Midbrain (tissue), 1 donor: ENCODE measurements at regions not wholly inside any gene's neighbourhood (a gene's known extent, or its start where the extent isn't known, plus 50 kb on each side); places are given as distances from the start of the nearest gene placed in this dataset.

Experiments
- DNase-seq: peaks from one replicate; lab custom pipeline; 2025; lab: John Stamatoyannopoulos, UW

DNA sequence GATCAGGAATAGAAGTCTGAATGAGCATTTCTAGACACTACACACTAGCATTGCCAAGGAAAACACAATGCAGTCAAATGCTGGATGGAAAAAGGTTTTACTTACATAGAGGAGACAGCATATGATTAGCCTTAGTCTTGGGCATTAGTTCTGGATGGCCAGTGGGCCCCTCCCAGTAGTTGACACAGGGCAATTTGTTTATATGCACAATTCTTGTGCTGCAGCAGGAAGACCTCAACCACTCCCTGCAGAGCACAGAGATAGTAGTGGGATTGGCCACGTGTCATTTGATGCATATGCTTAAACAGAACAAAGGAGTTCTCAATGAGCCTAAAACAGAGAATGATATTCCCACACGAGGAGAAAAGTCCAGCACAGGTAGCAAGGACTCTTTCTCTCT, 1496.2 kb upstream of the CDH6 start:
- no peak for DNase-seq

DNA sequence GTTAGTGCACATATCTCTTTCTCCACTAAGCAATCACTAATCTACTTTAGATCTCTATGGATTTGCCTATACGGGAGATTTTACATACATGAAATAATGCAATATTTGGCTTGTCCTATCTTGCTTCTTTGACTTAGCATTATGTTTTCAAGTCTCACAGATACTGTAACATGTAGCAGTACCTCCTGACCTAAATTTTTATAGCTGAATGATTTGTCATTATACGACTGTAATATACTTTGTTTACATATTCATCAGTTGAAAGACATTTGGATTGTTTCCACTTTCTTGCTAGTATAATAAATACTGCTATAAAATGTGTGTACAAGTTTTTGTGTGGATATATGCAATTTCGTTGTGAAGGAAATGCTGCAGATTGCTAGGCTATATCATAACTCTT, 1520.8 kb upstream of the CDH6 start:
- DNase-seq = no peak

DNA sequence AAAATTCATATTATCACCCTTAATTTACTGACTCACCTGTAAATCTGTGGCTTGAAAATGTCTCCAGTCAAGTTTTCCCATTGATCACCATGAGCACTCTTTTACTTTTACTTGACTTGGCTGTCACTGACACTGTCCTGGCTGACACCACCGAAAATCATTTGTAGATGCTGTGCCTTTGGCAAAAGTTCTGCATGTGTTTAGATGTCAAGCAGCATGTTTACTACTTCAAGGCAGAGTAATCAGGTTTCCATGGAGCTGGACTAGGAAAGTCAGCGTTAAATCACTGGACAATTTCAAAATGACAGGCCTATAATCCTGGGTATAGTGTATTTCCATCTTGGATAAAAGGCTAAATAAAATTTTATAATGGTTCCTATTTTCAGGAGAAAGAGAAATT, 1530.6 kb upstream of the CDH6 start:
- DNase-seq = no peak

- DNase-seq = no peak
Observed at GRCh38 chr5:29654954-29655353, 1538.5 kb upstream of the CDH6 start.

DNA sequence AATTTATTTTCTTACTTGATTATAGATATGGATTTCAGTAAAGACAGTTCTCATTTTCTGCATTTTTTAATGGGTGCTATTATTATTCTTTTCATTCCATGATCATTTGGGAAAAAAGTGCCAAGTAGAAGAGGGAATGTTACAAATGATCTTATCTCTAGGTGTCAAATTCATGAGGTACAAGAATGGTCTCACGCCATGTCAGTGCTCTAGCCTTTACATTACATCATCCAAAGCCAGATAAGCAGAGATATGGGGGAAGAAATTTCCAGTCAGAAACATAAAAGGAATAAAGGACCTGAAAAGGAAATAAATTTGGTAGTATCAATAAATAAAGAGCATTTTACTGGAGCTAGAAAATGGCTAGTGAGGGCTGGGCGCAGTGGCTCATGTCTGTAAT, 1544.2 kb upstream of the CDH6 start:
- no peak for DNase-seq

GRCh38 chr5:29642601-29643000, 1550.9 kb upstream of the CDH6 start:
- no peak for DNase-seq

GRCh38 chr5:29614206-29614605, 1579.3 kb upstream of the CDH6 start:
- DNase-seq = no peak

GRCh38 chr5:29588236-29588635, 1605.2 kb upstream of the CDH6 start:
- DNase-seq = no peak

GRCh38 chr5:29587832-29588231, 1605.7 kb upstream of the CDH6 start:
- no peak for DNase-seq

GRCh38 chr5:29568028-29568427, 1625.5 kb upstream of the CDH6 start:
- no peak for DNase-seq

- DNase-seq = no peak
Observed at GRCh38 chr5:29561564-29561963, 1631.9 kb upstream of the CDH6 start.

- no peak for DNase-seq
Observed at GRCh38 chr5:29550523-29550922, 1643.0 kb upstream of the CDH6 start.

GRCh38 chr5:29548262-29548661, 1645.2 kb upstream of the CDH6 start:
- DNase-seq = no peak

DNA sequence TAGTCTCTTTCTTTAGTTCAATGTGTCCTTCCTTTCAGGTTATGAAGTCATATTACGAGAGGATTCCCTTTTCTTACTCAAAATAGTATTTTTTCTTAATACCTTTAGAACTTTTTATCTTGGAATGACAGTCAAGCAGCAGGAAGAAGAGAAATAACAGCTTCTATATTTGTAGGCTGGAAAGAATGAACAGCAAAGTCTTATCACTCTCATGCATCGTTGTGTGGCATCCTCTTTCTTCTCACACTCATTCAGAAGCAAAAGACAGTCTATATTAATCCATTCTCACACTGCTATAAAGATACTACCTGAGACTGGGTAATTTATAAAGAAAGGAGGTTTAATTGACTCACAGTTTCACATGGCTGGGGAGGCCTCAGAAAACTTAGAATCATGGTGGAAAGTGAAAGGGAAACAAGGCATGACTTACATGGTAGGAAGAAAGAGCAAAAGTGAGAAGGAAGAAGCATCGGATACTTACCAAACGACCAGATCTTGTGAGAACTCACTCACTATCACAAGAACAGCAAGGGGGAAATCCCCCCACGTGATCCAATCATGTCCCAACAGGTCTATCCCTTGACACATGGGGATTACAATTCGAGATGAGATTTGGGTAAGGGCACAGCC, 1646.1 kb upstream of the CDH6 start:
- DNase-seq = no peak

- no peak for DNase-seq
Observed at GRCh38 chr5:29543501-29543900, 1650.0 kb upstream of the CDH6 start.

GRCh38 chr5:29524227-29524626, 1669.3 kb upstream of the CDH6 start:
- no peak for DNase-seq

- DNase-seq = no peak
Observed at GRCh38 chr5:29518176-29518575, 1675.3 kb upstream of the CDH6 start.

- no peak for DNase-seq
Observed at GRCh38 chr5:29516224-29516623, 1677.3 kb upstream of the CDH6 start.

- no peak for DNase-seq
Observed at GRCh38 chr5:29508131-29508530, 1685.4 kb upstream of the CDH6 start.

- no peak for DNase-seq
Observed at GRCh38 chr5:29504411-29504810, 1689.1 kb upstream of the CDH6 start.

- DNase-seq = no peak
Observed at GRCh38 chr5:29498860-29499259, 1694.6 kb upstream of the CDH6 start.

DNA sequence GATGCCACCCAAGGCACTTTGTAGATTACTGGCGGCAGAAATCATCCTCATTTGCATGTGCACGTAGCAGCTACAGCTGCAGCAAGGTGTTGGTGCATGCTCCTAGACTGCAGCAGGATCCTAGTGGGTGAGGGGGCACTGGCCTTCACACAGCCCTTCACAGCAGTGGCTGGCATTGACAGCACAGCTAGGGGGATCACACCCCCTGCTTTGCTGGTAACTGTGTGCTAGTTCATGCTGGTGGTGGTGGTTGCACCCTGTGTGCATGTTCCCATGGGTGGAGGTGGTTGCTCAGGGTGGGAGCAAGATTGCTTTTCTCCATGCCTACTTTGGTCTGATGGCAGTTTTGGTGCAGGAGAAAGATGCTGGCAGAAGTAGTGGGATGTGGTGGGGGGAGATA, 1695.1 kb upstream of the CDH6 start:
- no peak for DNase-seq

DNA sequence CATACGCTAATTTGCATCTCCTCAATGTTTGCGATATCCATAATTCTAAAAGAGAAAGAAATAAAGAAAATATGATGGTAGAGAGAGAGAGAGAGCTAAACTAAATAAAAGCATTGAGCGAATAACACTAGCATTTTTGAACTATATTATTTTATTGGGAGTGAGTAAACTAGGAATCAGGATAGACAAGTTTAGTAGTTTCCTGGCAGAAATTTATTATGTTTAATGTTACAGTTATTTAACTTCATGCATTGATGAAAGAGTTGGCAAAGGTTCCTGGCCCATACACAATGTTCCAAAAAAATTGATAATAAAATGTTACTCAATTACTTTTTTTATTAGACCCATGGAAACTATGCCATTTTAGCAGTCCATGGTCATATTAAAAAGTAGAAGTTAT, 1708.2 kb upstream of the CDH6 start:
- DNase-seq = no peak

GRCh38 chr5:29469581-29469980, 1723.9 kb upstream of the CDH6 start:
- no peak for DNase-seq

- no peak for DNase-seq
Observed at GRCh38 chr5:29462241-29462640, 1731.2 kb upstream of the CDH6 start.
